Smooth muscle cell (in vitro differentiated cells): ENCODE measurements at regions not wholly inside any gene's neighbourhood (a gene's known extent, or its start where the extent isn't known, plus 50 kb on each side); places are given as distances from the start of the nearest gene placed in this dataset.

Experiments
- DNase-seq: peaks from one replicate; lab custom pipeline; 2025; ENCODE audit not compliant: unreplicated experiment; lab: John Stamatoyannopoulos, UW
- H2AFZ ChIP-seq: fragments of 200-600 bp; sonication (generic); 2 replicates; pipeline ENCODE4 v1.6.0; 2016; ENCODE audit warnings: antibody characterized with exemption, low read depth, mild to moderate bottlenecking
- H3F3A ChIP-seq: fragments of 200-600 bp; sonication (generic); 2 replicates; pipeline ENCODE4 v1.6.0; 2017; ENCODE audit warnings: antibody characterized with exemption, low read depth
- H3K27ac ChIP-seq: fragments of 200-600 bp; sonication (generic); 2 replicates; pipeline ENCODE4 v1.5.1; 2016; ENCODE audit warnings: low read depth, mild to moderate bottlenecking
- H3K27me3 ChIP-seq: fragments of 200-600 bp; sonication (generic); 2 replicates; pipeline ENCODE4 v1.6.1; 2016; ENCODE audit warnings: low read depth, mild to moderate bottlenecking
- H3K36me3 ChIP-seq: fragments of 200-600 bp; sonication (generic); 2 replicates; pipeline ENCODE4 v1.5.1; 2016; ENCODE audit warnings: low read depth
- H3K4me1 ChIP-seq: fragments of 200-600 bp; sonication (generic); 2 replicates; pipeline ENCODE4 v1.5.1; 2016; ENCODE audit warnings: low read depth
- H3K4me2 ChIP-seq: fragments of 200-600 bp; sonication (generic); 2 replicates; pipeline ENCODE4 v1.6.0; 2016; ENCODE audit warnings: mild to moderate bottlenecking
- H3K4me3 ChIP-seq: fragments of 200-600 bp; sonication (generic); 2 replicates; pipeline ENCODE4 v1.5.1; 2016; ENCODE audit warnings: mild to moderate bottlenecking
- H3K79me2 ChIP-seq: fragments of 200-600 bp; sonication (generic); 2 replicates; pipeline ENCODE4 v1.6.0; 2016; ENCODE audit warnings: low read depth, mild to moderate bottlenecking
- H3K9ac ChIP-seq: fragments of 200-600 bp; sonication (generic); 2 replicates; pipeline ENCODE4 v1.6.0; 2016; ENCODE audit warnings: low read depth
- H3K9me3 ChIP-seq: fragments of 200-600 bp; sonication (generic); replicated peaks from 2 replicates; pipeline ENCODE4 v1.5.1; 2016; ENCODE audit warnings: low read depth
- H4K20me1 ChIP-seq: fragments of 200-600 bp; sonication (generic); 2 replicates; pipeline ENCODE4 v1.6.0; 2016; ENCODE audit warnings: low read depth
- CTCF ChIP-seq: fragments of 200-600 bp; sonication (generic); IDR thresholded peaks from 2 replicates; pipeline ENCODE4 v1.5.1; 2017; ENCODE audit warnings: borderline replicate concordance, mild to moderate bottlenecking, antibody characterized with exemption; ENCODE audit not compliant: insufficient read depth, poor library complexity, severe bottlenecking
- WGBS: methylation state at CpG from one replicate; pipeline ENCODE4 v1.1.7; 2016; ENCODE audit warnings: low lambda C conversion rate; 5-methylcytosine and 5-hydroxymethylcytosine counted together

GRCh38 chr11:115670538-115671205 lies 166.5 kb upstream of the CADM1 start:
- Histone ChIP-seq H3K27ac (no peak overlapping the region), H4K20me1 (no peaks in the 10 kb centered on the region), H3K9me3 (no peaks in the 10 kb centered on the region), H3K4me3 (no peak overlapping the region), H2AFZ (no peak overlapping the region), H3K4me1 (peaks cover 34% of the 10 kb centered on the region), H3F3A (peaks cover 27% of the 10 kb centered on the region), H3K9ac (no peak overlapping the region), H3K79me2 (no peaks in the 10 kb centered on the region), H3K4me2 (no peak overlapping the region), H3K36me3 (no peaks in the 10 kb centered on the region), H3K27me3 (no peaks in the 10 kb centered on the region)
- no peak for DNase-seq
- TF ChIP-seq CTCF, result no peak
- WGBS, result 83% methylated on average over 10 of the region's 10 CpGs

GRCh38 chr11:115665958-115666357 lies 161.7 kb upstream of the CADM1 start:
- H3K36me3 ChIP-seq, result no peaks in the 10 kb centered on the region
- DNase-seq, result no peak
- WGBS, result 96% methylated on average over 1 of the region's 1 CpG
- H3K27ac ChIP-seq, result no peak overlapping the region
- H4K20me1 ChIP-seq, result no peaks in the 10 kb centered on the region
- H3K4me1 ChIP-seq, result peaks cover 7% of the 10 kb centered on the region
- no peaks in the 10 kb centered on the region for H3K79me2 ChIP-seq
- H3K4me3 ChIP-seq, result no peak overlapping the region
- H3K4me2 ChIP-seq, result no peak overlapping the region
- H3K27me3 ChIP-seq, result no peaks in the 10 kb centered on the region
- no peak overlapping the region for H3K9ac ChIP-seq
- H3F3A ChIP-seq, result no peaks in the 10 kb centered on the region
- no peak overlapping the region for H2AFZ ChIP-seq
- TF ChIP-seq CTCF, result no peak
- no peaks in the 10 kb centered on the region for H3K9me3 ChIP-seq

- Histone ChIP-seq H3F3A (no peaks in the 10 kb centered on the region), H3K4me1 (peaks cover 13% of the 10 kb centered on the region), H3K4me3 (no peak overlapping the region), H3K4me2 (no peak overlapping the region), H3K9ac (no peak overlapping the region), H3K27ac (no peak overlapping the region), H3K79me2 (no peaks in the 10 kb centered on the region), H3K27me3 (no peaks in the 10 kb centered on the region), H2AFZ (no peak overlapping the region), H3K9me3 (no peaks in the 10 kb centered on the region), H4K20me1 (no peaks in the 10 kb centered on the region), H3K36me3 (no peaks in the 10 kb centered on the region)
- 60% methylated on average over 15 of the region's 15 CpGs for WGBS
- TF ChIP-seq CTCF, result no peak
- DNase-seq, result no peak
Measured at GRCh38 chr11:115665175-115665821, 161.1 kb upstream of the CADM1 start.

GRCh38 chr11:115664313-115664712 lies 160.1 kb upstream of the CADM1 start:
- no peak for TF ChIP-seq CTCF
- 97% methylated on average over 3 of the region's 3 CpGs for WGBS

More at GRCh38 chr11:115664313-115664712, 160.1 kb upstream of the CADM1 start:
- no peak overlapping the region for H3K9ac ChIP-seq
- DNase-seq, result no peak
- peaks cover 18% of the 10 kb centered on the region for H3K4me1 ChIP-seq
- no peak overlapping the region for H3K4me3 ChIP-seq
- no peaks in the 10 kb centered on the region for H3K27me3 ChIP-seq
- no peaks in the 10 kb centered on the region for H4K20me1 ChIP-seq
- H3K79me2 ChIP-seq, result no peaks in the 10 kb centered on the region
- no peaks in the 10 kb centered on the region for H3F3A ChIP-seq
- H3K27ac ChIP-seq, result no peak overlapping the region
- H2AFZ ChIP-seq, result no peak overlapping the region
- no peaks in the 10 kb centered on the region for H3K36me3 ChIP-seq
- H3K4me2 ChIP-seq, result no peak overlapping the region
- no peaks in the 10 kb centered on the region for H3K9me3 ChIP-seq
